Astrocyte (in vitro differentiated cells and primary cell): ENCODE measurements at regions not wholly inside any gene's neighbourhood (a gene's known extent, or its start where the extent isn't known, plus 50 kb on each side); places are given as distances from the start of the nearest gene placed in this dataset.

ENCODE experiments used
- EZH2 ChIP-seq: IDR thresholded peaks from 2 replicates; pipeline ENCODE4 v1.6.1; 2012; ENCODE audit warnings: mild to moderate bottlenecking, low read length, inconsistent platforms; ENCODE audit not compliant: insufficient read depth
- TF ChIP-seq, protein P1 (sequence below): IDR thresholded peaks from 2 replicates; pipeline ENCODE4 v1.5.1; 2011; ENCODE audit warnings: low read depth, mild to moderate bottlenecking, inconsistent platforms, low read length, moderate library complexity; ENCODE audit not compliant: insufficient read depth

DNA sequence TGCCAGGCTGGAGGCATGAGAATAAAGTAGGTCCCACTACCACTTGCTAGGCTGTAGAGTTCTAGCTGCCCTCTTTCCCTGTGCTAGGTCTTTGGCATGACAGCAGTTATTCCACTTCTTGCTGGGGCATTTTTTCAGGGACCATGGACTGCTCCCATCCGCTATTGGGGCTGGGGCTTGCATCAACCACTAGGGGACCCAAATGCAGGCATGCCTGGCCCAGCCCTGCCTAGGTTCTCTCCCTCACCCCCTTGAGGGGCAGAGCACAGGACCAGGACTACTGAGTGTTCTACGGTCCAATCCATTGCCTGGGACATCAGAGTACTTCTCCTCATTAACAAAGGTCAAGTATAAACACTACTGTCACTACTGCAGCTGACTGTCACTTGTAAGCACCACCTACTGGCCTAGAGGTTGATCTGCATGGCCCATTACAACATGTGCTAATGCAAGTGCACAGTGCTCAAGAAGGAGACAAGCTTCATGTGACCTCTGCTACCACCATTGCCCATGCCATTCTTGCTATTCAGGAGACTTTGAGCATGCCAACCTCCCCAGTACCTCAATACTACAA is 270.5 kb downstream of the MBNL1 start:
- TF ChIP-seq, protein P1, sequence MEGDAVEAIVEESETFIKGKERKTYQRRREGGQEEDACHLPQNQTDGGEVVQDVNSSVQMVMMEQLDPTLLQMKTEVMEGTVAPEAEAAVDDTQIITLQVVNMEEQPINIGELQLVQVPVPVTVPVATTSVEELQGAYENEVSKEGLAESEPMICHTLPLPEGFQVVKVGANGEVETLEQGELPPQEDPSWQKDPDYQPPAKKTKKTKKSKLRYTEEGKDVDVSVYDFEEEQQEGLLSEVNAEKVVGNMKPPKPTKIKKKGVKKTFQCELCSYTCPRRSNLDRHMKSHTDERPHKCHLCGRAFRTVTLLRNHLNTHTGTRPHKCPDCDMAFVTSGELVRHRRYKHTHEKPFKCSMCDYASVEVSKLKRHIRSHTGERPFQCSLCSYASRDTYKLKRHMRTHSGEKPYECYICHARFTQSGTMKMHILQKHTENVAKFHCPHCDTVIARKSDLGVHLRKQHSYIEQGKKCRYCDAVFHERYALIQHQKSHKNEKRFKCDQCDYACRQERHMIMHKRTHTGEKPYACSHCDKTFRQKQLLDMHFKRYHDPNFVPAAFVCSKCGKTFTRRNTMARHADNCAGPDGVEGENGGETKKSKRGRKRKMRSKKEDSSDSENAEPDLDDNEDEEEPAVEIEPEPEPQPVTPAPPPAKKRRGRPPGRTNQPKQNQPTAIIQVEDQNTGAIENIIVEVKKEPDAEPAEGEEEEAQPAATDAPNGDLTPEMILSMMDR = no peak
- TF ChIP-seq EZH2 = no peak
